HepG2 (cell line): ENCODE measurements at regions not wholly inside any gene's neighbourhood (a gene's known extent, or its start where the extent isn't known, plus 50 kb on each side); places are given as distances from the start of the nearest gene placed in this dataset.

Experiments
- ATAC-seq: fragments of 200-7000 bp; cut with Tn5 transposase; 3 replicates; pipeline ENCODE4 v1.9.1; 2020; ENCODE audit warnings: mild to moderate bottlenecking, moderate library complexity
- BruUV-seq: library from RNA; stranded (reverse); fragments of 400-500 nt; replicated peaks from 2 replicates; lab custom pipeline; 2021; lab: Mats Ljungman, UMichigan
- CTCF ChIA-PET: fragments of 300-600 bp; formaldehyde crosslinking; extraction: SDS; loops from one replicate; lab custom pipeline; 2021; ENCODE audit warnings: low total read pairs, inconsistent platforms, low intra/inter-chr PET ratio; lab: Yijun Ruan, JAX
- POLR2A ChIA-PET: fragments of 350-600 bp; sonication (Branson Sonifier 250); formaldehyde crosslinking; loops from one replicate; lab custom pipeline; 2020; ENCODE audit warnings: antibody characterized with exemption, inconsistent platforms; lab: Yijun Ruan, JAX
- DNase-seq: peaks from one replicate; pipeline ENCODE4 v3.0.0-alpha.2; 2015; ENCODE audit warnings: low spot score
- FAIRE-seq: peaks from 3 replicates; lab custom pipeline; 2011; peaks lifted over from hg19 to GRCh38; lab: Jason Lieb, UNC
- H2AFZ ChIP-seq: one replicate; pipeline ENCODE4 v1.6.1; 2011; ENCODE audit warnings: low read length, inconsistent platforms
- H3K27ac ChIP-seq: fragments of 300-600 bp; 3 replicates; pipeline ENCODE4 v1.8.0; 2011; ENCODE audit warnings: mixed run types, mild to moderate bottlenecking, mixed read lengths, low read length, inconsistent platforms; ENCODE audit not compliant: insufficient read depth; ENCODE audit errors: extremely low read length
- H3K27me3 ChIP-seq, 2 experiments: fragments of 200-600 bp in 1 of 2; 2 replicates in 1 of 2; 3 replicates in 1 of 2; pipeline versions ENCODE4 v1.6.0 to v1.8.0; 2011; ENCODE audit warnings: low read length in 2 of 2, mild to moderate bottlenecking in 2 of 2, moderate library complexity in 2 of 2, inconsistent platforms in 1 of 2; ENCODE audit not compliant: insufficient read depth in 2 of 2, control insufficient read depth in 1 of 2
- H3K36me3 ChIP-seq, 2 experiments: fragments of 200-600 bp in 1 of 2; replicated peaks in 1 of 2; 2 replicates in 1 of 2; 3 replicates in 1 of 2; pipeline versions ENCODE4 v1.5.1 to v1.8.0; 2011; ENCODE audit warnings: low read length in 2 of 2, inconsistent platforms in 1 of 2; ENCODE audit not compliant: insufficient read depth in 2 of 2, control insufficient read depth in 1 of 2
- H3K4me1 ChIP-seq: 2 replicates; pipeline ENCODE4 v1.5.1; 2012; ENCODE audit warnings: low read length, inconsistent platforms; ENCODE audit not compliant: insufficient read depth
- H3K4me2 ChIP-seq: 2 replicates; pipeline ENCODE4 v1.6.0; 2011; ENCODE audit warnings: low read depth, low read length, inconsistent platforms
- H3K4me3 ChIP-seq, 3 experiments: fragments of 200-600 bp in 1 of 3; sonication (generic), shearing (Covaris generic) in 1 of 3; replicated peaks in 1 of 3; 2 replicates each; pipeline ENCODE4 v1.5.1; 2011 to 2016; ENCODE audit warnings: low read length in 3 of 3, inconsistent platforms in 2 of 3, low read depth in 2 of 3, mild to moderate bottlenecking in 2 of 3, control low read depth in 1 of 3, mixed read lengths in 1 of 3; ENCODE audit not compliant: insufficient read depth in 1 of 3
- H3K79me2 ChIP-seq: one replicate; pipeline ENCODE4 v1.6.1; 2011; ENCODE audit warnings: low read length, inconsistent platforms; ENCODE audit not compliant: insufficient read depth
- H3K9ac ChIP-seq: 2 replicates; pipeline ENCODE4 v1.6.0; 2011; ENCODE audit warnings: mild to moderate bottlenecking, low read depth, low read length, inconsistent platforms; ENCODE audit not compliant: insufficient read depth
- H3K9me3 ChIP-seq: 2 replicates; pipeline ENCODE4 v1.5.1; 2012; ENCODE audit warnings: mild to moderate bottlenecking, low read length
- H4K20me1 ChIP-seq: 2 replicates; pipeline ENCODE4 v1.6.0; 2011; ENCODE audit warnings: inconsistent platforms, mild to moderate bottlenecking, low read length, moderate library complexity; ENCODE audit not compliant: insufficient read depth
- ATF5 ChIP-seq: sonication (generic); formaldehyde crosslinking; IDR thresholded peaks from 2 replicates; pipeline ENCODE4 v1.4.0; 2020; ENCODE audit warnings: mild to moderate bottlenecking, low read depth, missing genetic modification reagents
- MNT ChIP-seq: fragments of 450-650 bp; IDR thresholded peaks from 2 replicates; pipeline ENCODE4 v1.6.1; 2016
- POGZ ChIP-seq: sonication (generic); formaldehyde crosslinking; IDR thresholded peaks from 2 replicates; pipeline ENCODE4 v1.4.0; 2020; ENCODE audit warnings: mild to moderate bottlenecking, missing genetic modification reagents
- PRMT3 ChIP-seq: sonication (generic); formaldehyde crosslinking; IDR thresholded peaks from 2 replicates; pipeline ENCODE4 v1.8.1; 2022; ENCODE audit warnings: low read depth, mild to moderate bottlenecking, moderate library complexity, missing genetic modification reagents, borderline replicate concordance
- RARG ChIP-seq: sonication (generic); formaldehyde crosslinking; IDR thresholded peaks from 2 replicates; pipeline ENCODE4 v1.4.0; 2020; ENCODE audit warnings: low read depth, mild to moderate bottlenecking, missing genetic modification reagents
- ZFP36 ChIP-seq: fragments of 150-350 bp; IDR thresholded peaks from 2 replicates; pipeline ENCODE4 v1.6.1; 2018; ENCODE audit warnings: borderline replicate concordance, low read length, low read depth; ENCODE audit not compliant: partially characterized antibody
- ZFP91 ChIP-seq: sonication (generic); formaldehyde crosslinking; IDR thresholded peaks from 2 replicates; pipeline ENCODE4 v1.9.0; 2022; ENCODE audit warnings: missing genetic modification reagents, mild to moderate bottlenecking, borderline replicate concordance
- ZMYM2 ChIP-seq: sonication (generic); formaldehyde crosslinking; IDR thresholded peaks from 2 replicates; pipeline ENCODE4 v1.8.0; 2022; ENCODE audit warnings: mild to moderate bottlenecking, missing genetic modification reagents
- ZNF275 ChIP-seq: sonication (generic); formaldehyde crosslinking; IDR thresholded peaks from 2 replicates; pipeline ENCODE4 v1.8.0; 2022; ENCODE audit warnings: missing genetic modification reagents, mild to moderate bottlenecking, inconsistent platforms, borderline replicate concordance
- ZNF770 ChIP-seq: sonication (generic); formaldehyde crosslinking; IDR thresholded peaks from 2 replicates; pipeline ENCODE4 v1.5.0; 2020; ENCODE audit warnings: mild to moderate bottlenecking, missing genetic modification reagents
- ZSCAN12 ChIP-seq: sonication (generic); formaldehyde crosslinking; IDR thresholded peaks from 2 replicates; pipeline ENCODE4 v1.9.0; 2021; ENCODE audit warnings: mild to moderate bottlenecking, missing genetic modification reagents
- WGBS: methylation state at CpG from one replicate; pipeline ENCODE4 v1.1.6; 2017; ENCODE audit warnings: low lambda C conversion rate; 5-methylcytosine and 5-hydroxymethylcytosine counted together
- in situ Hi-C: cut with HindIII; loops from 2 replicates; pipeline ENCODE4 v1.10.0; 2017; ENCODE audit warnings: low pct_unique_long_range_greater_than_20kb; ENCODE audit not compliant: extremely low pct_ligation_motif_present
- intact Hi-C: fragments of 100-400 bp; cut with micrococcal nuclease; formaldehyde crosslinking; loops from one replicate; pipeline ENCODE4 v1.10.0; 2022; ENCODE audit not compliant: unreplicated experiment

- ATAC-seq (no peak), DNase-seq (no peak), FAIRE-seq (no peak)
- WGBS, result 60% methylated on average over 5 of the region's 5 CpGs
- peaks cover 0 to 19% of the 10 kb centered on the region in 2 experiments; a peak in 2 of 5 replicates for H3K27me3 ChIP-seq
- H4K20me1 ChIP-seq, result no peaks in the 10 kb centered on the region
- H3K4me2 ChIP-seq, result no peak overlapping the region
- H3K9ac ChIP-seq, result no peak overlapping the region
- CTCF ChIA-PET, result no interaction called here
- H3K79me2 ChIP-seq, result no peaks in the 10 kb centered on the region
- no peaks in the 10 kb centered on the region for H3K36me3 ChIP-seq
- in situ Hi-C loops (no loop called here), intact Hi-C loops (no loop called here)
- 0 out of 2 replicates have a peak, but pooled peaks have one; percentile 17 for TF ChIP-seq MNT
- no peak for TF ChIP-seq ZNF770 (CRISPR knock-in tag)
- H3K4me1 ChIP-seq, result no peaks in the 10 kb centered on the region
- POLR2A ChIA-PET, result no interaction called here
- H3K27ac ChIP-seq, result no peak overlapping the region
- BruUV-seq, result no TSS peak
- H3K9me3 ChIP-seq, result no peaks in the 10 kb centered on the region
- no peak overlapping the region for H2AFZ ChIP-seq
- no peak overlapping the region for H3K4me3 ChIP-seq
Observed at GRCh38 chr11:111169367-111169766, 76.2 kb upstream of the POU2AF2 start.

GRCh38 chr11:111168871-111169270, 76.7 kb upstream of the POU2AF2 start:
- Histone ChIP-seq H3K36me3 (no peaks in the 10 kb centered on the region), H3K4me2 (no peak overlapping the region), H3K4me3 (no peak overlapping the region), H4K20me1 (no peaks in the 10 kb centered on the region), H3K79me2 (no peaks in the 10 kb centered on the region), H2AFZ (no peak overlapping the region), H3K9me3 (no peaks in the 10 kb centered on the region), H3K27me3 (peaks cover 0 to 19% of the 10 kb centered on the region in 2 experiments; a peak in 2 of 5 replicates), H3K27ac (no peak overlapping the region), H3K9ac (no peak overlapping the region), H3K4me1 (no peaks in the 10 kb centered on the region)
- intact Hi-C loops, result no loop called here
- no TSS peak for BruUV-seq
- ATAC-seq, result no peak
- 1% methylated on average over 2 of the region's 2 CpGs for WGBS
- ChIA-PET POLR2A (no interaction called here), CTCF (no interaction called here)
- in situ Hi-C loops, result no loop called here
- no peak for DNase-seq
- no peak for FAIRE-seq
- no peak for TF ChIP-seq ZFP36
- TF ChIP-seq PRMT3 (CRISPR knock-in tag), result no peak
- TF ChIP-seq ZSCAN12, result no peak
- TF ChIP-seq ATF5, result no peak
- no peak for TF ChIP-seq ZMYM2 (CRISPR knock-in tag)
- no peak for TF ChIP-seq ZNF275 (CRISPR knock-in tag)
- no peak for TF ChIP-seq POGZ (CRISPR knock-in tag)
- no peak for TF ChIP-seq RARG (CRISPR knock-in tag)
- TF ChIP-seq ZFP91 (CRISPR knock-in tag), result no peak
